GM19035 (cell line): ENCODE measurements at regions not wholly inside any gene's neighbourhood (a gene's known extent, or its start where the extent isn't known, plus 50 kb on each side); places are given as distances from the start of the nearest gene placed in this dataset.

Experiments
- ATAC-seq: cut with Tn5 transposase; IDR thresholded peaks from one replicate; pipeline ENCODE4 v1.9.1; 2021; ENCODE audit not compliant: unreplicated experiment

- no peak for ATAC-seq
Observed at GRCh38 chr2:67516362-67516761, 119.2 kb downstream of the ETAA1 start.

- ATAC-seq: no peak
Observed at GRCh38 chr2:67516899-67517530, 119.9 kb downstream of the ETAA1 start.

GRCh38 chr2:67522148-67522547, 125.0 kb downstream of the ETAA1 start:
- ATAC-seq: no peak

GRCh38 chr2:67524213-67524612, 127.1 kb downstream of the ETAA1 start:
- ATAC-seq: no peak

GRCh38 chr2:67524777-67525176, 127.6 kb downstream of the ETAA1 start:
- no peak for ATAC-seq

GRCh38 chr2:67526283-67526682, 129.2 kb downstream of the ETAA1 start:
- no peak for ATAC-seq

- no peak for ATAC-seq
Observed at GRCh38 chr2:67528320-67528719, 131.2 kb downstream of the ETAA1 start.

GRCh38 chr2:67532387-67532786, 135.3 kb downstream of the ETAA1 start:
- ATAC-seq: no peak

- ATAC-seq: no peak
Observed at GRCh38 chr2:67534745-67535144, 137.6 kb downstream of the ETAA1 start.

GRCh38 chr2:67540962-67541361, 143.8 kb downstream of the ETAA1 start:
- no peak for ATAC-seq

- ATAC-seq: no peak
Observed at GRCh38 chr2:67544286-67544685, 147.2 kb downstream of the ETAA1 start.

GRCh38 chr2:67548317-67549201, 151.4 kb downstream of the ETAA1 start:
- ATAC-seq: no peak

- no peak for ATAC-seq
Observed at GRCh38 chr2:67559156-67559555, 162.0 kb downstream of the ETAA1 start.

GRCh38 chr2:67560771-67561456, 163.8 kb downstream of the ETAA1 start:
- no peak for ATAC-seq

GRCh38 chr2:67561457-67561965, 164.4 kb downstream of the ETAA1 start:
- ATAC-seq: no peak

- ATAC-seq: no peak
Observed at GRCh38 chr2:67564076-67564475, 166.9 kb downstream of the ETAA1 start.

GRCh38 chr2:67564626-67565025, 167.5 kb downstream of the ETAA1 start:
- ATAC-seq: no peak

- no peak for ATAC-seq
Observed at GRCh38 chr2:67565262-67565661, 168.1 kb downstream of the ETAA1 start.

GRCh38 chr2:67565761-67566160, 168.6 kb downstream of the ETAA1 start:
- ATAC-seq: no peak

- no peak for ATAC-seq
Observed at GRCh38 chr2:67566285-67566684, 169.2 kb downstream of the ETAA1 start.

GRCh38 chr2:67566958-67567635, 170.0 kb downstream of the ETAA1 start:
- ATAC-seq: no peak
